ENCODE measurements at regions not wholly inside any gene's neighbourhood (a gene's known extent, or its start where the extent isn't known, plus 50 kb on each side); places are given as distances from the start of the nearest gene placed in this dataset.
A peak's percentile ranks its signal among the peaks of the same experiment; 100 is the strongest.
"Not testable (repeated sequence)": the region's sequence is repeated elsewhere in the genome, so short reads cannot be mapped to it uniquely, and the experiment has no call there.

- Histone ChIP-seq H3K27me3 (replicated peaks) (no peaks in the 10 kb centered on the region), H3K27ac (no peak overlapping the region), H3K4me3 (ENCODE audit: low read depth, low read length) (no peak overlapping the region), H3K36me3 (replicated peaks) (no peaks in the 10 kb centered on the region)
- TF ChIP-seq CTCF (IDR thresholded peaks at IDR 0.05; ENCODE audit: low read depth, low read length, missing control alignments) = no peak
- in situ Hi-C loops (cut with HindIII; ENCODE audit: low pct_ligation_motif_present, low sequenced_read_pairs) = no loop called here
- DNase-seq = no peak
Observed at GRCh38 chrX:40949071-40949470, 136.2 kb upstream of the USP9X start.

- in situ Hi-C loops (cut with HindIII; ENCODE audit: low pct_ligation_motif_present, low sequenced_read_pairs) = no loop called here
- Histone ChIP-seq H3K36me3 (replicated peaks) (no peaks in the 10 kb centered on the region), H3K27me3 (replicated peaks) (no peaks in the 10 kb centered on the region), H3K27ac (no peak overlapping the region), H3K4me3 (ENCODE audit: low read depth, low read length) (no peak overlapping the region)
- DNase-seq = no peak
- TF ChIP-seq CTCF (IDR thresholded peaks at IDR 0.05; ENCODE audit: low read depth, low read length, missing control alignments) = no peak
Observed at GRCh38 chrX:40950546-40950945, 134.7 kb upstream of the USP9X start.

- H3K27ac ChIP-seq; H3K36me3 ChIP-seq (replicated peaks); H3K27me3 ChIP-seq (replicated peaks); H3K4me3 ChIP-seq (ENCODE audit: low read depth, low read length); in situ Hi-C loops (cut with HindIII; ENCODE audit: low pct_ligation_motif_present, low sequenced_read_pairs); DNase-seq: not testable (repeated sequence)
Observed at GRCh38 chrX:40951407-40951806, 133.8 kb upstream of the USP9X start.

- Histone ChIP-seq H3K4me3 (ENCODE audit: low read depth, low read length) (peak overlapping the region; percentile 9), H3K27me3 (replicated peaks) (no peaks in the 10 kb centered on the region), H3K27ac (no peak overlapping the region), H3K36me3 (replicated peaks) (no peaks in the 10 kb centered on the region)
- in situ Hi-C loops (cut with HindIII; ENCODE audit: low pct_ligation_motif_present, low sequenced_read_pairs) = no loop called here
- TF ChIP-seq CTCF (IDR thresholded peaks at IDR 0.05; ENCODE audit: low read depth, low read length, missing control alignments) = no peak
- DNase-seq = no peak
Observed at GRCh38 chrX:40952855-40953254, 132.4 kb upstream of the USP9X start.

GRCh38 chrX:40953369-40953768 is 131.9 kb upstream of the USP9X start:
- in situ Hi-C loops (cut with HindIII; ENCODE audit: low pct_ligation_motif_present, low sequenced_read_pairs) = no loop called here
- H3K27ac ChIP-seq = no peak overlapping the region
- no peaks in the 10 kb centered on the region for H3K27me3 ChIP-seq (replicated peaks)
- DNase-seq = no peak
- no peaks in the 10 kb centered on the region for H3K36me3 ChIP-seq (replicated peaks)
- no peak for TF ChIP-seq CTCF (IDR thresholded peaks at IDR 0.05; ENCODE audit: low read depth, low read length, missing control alignments)
- no peak overlapping the region for H3K4me3 ChIP-seq (ENCODE audit: low read depth, low read length)

GRCh38 chrX:40960041-40960440 is 125.2 kb upstream of the USP9X start:
- no peaks in the 10 kb centered on the region for H3K36me3 ChIP-seq (replicated peaks)
- no peak overlapping the region for H3K4me3 ChIP-seq (ENCODE audit: low read depth, low read length)
- no peak overlapping the region for H3K27ac ChIP-seq
- DNase-seq = no peak
- H3K27me3 ChIP-seq (replicated peaks) = no peaks in the 10 kb centered on the region
- TF ChIP-seq CTCF (IDR thresholded peaks at IDR 0.05; ENCODE audit: low read depth, low read length, missing control alignments) = no peak
- in situ Hi-C loops (cut with HindIII; ENCODE audit: low pct_ligation_motif_present, low sequenced_read_pairs) = no loop called here
